ENCODE measurements at regions not wholly inside any gene's neighbourhood (a gene's known extent, or its start where the extent isn't known, plus 50 kb on each side); places are given as distances from the start of the nearest gene placed in this dataset.

GRCh38 chr4:33477715-33478114, 2757.5 kb downstream of the PCDH7 start:
- DNase-seq (ENCODE audit: low spot score) = no peak
- H2AFZ ChIP-seq (ENCODE audit: low read length) = no peak overlapping the region
- no peak overlapping the region for H3K27ac ChIP-seq (ENCODE audit: low read depth, low read length, poor library complexity, severe bottlenecking)
- no peaks in the 10 kb centered on the region for H3K9me2 ChIP-seq (ENCODE audit: insufficient read depth, low read length)
- intact Hi-C loops (cut with micrococcal nuclease; ENCODE audit: unreplicated experiment) = no loop called here
- no peak for TF ChIP-seq EZH2phosphoT487 (IDR thresholded peaks at IDR 0.05; ENCODE audit: borderline replicate concordance, low read depth, low read length)
- TF ChIP-seq CTCF (conservative IDR thresholded peaks at IDR 0.05; ENCODE audit: low read length) = no peak
- CTCF ChIA-PET (ENCODE audit: unreplicated experiment) = no interaction called here
- no peaks in the 10 kb centered on the region for H3K36me3 ChIP-seq (ENCODE audit: insufficient read depth, low read length)
- BruUV-seq (replicated peaks) = no TSS peak
- H4K20me1 ChIP-seq (ENCODE audit: insufficient read depth, low read length) = no peaks in the 10 kb centered on the region
- H3K9me3 ChIP-seq (ENCODE audit: low read length) = no peaks in the 10 kb centered on the region
- H3K79me2 ChIP-seq (ENCODE audit: insufficient read depth, low read depth, low read length) = no peaks in the 10 kb centered on the region
- POLR2A ChIA-PET = no interaction called here
- H3K4me2 ChIP-seq (ENCODE audit: low read length) = no peak overlapping the region
- H3K4me1 ChIP-seq (ENCODE audit: insufficient read depth, low read length, poor library complexity, severe bottlenecking) = no peaks in the 10 kb centered on the region
- no peak overlapping the region for H3K4me3 ChIP-seq (ENCODE audit: low read depth, low read length, poor library complexity, severe bottlenecking)

- intact Hi-C loops (cut with micrococcal nuclease; ENCODE audit: unreplicated experiment) = no loop called here
- Histone ChIP-seq H3K4me2 (ENCODE audit: low read length) (no peak overlapping the region), H2AFZ (ENCODE audit: low read length) (no peak overlapping the region), H3K27ac (ENCODE audit: low read depth, low read length, poor library complexity, severe bottlenecking) (no peak overlapping the region), H3K4me3 (ENCODE audit: low read depth, low read length, poor library complexity, severe bottlenecking) (no peak overlapping the region), H3K9me3 (ENCODE audit: low read length) (no peaks in the 10 kb centered on the region), H4K20me1 (ENCODE audit: insufficient read depth, low read length) (no peaks in the 10 kb centered on the region), H3K36me3 (ENCODE audit: insufficient read depth, low read length) (no peaks in the 10 kb centered on the region), H3K79me2 (ENCODE audit: insufficient read depth, low read depth, low read length) (no peaks in the 10 kb centered on the region), H3K9me2 (ENCODE audit: insufficient read depth, low read length) (no peaks in the 10 kb centered on the region), H3K4me1 (ENCODE audit: insufficient read depth, low read length, poor library complexity, severe bottlenecking) (no peaks in the 10 kb centered on the region)
- DNase-seq (ENCODE audit: low spot score) = no peak
- BruUV-seq (replicated peaks) = no TSS peak
- POLR2A ChIA-PET = no interaction called here
- TF ChIP-seq CTCF (conservative IDR thresholded peaks at IDR 0.05; ENCODE audit: low read length) (no peak), EZH2phosphoT487 (IDR thresholded peaks at IDR 0.05; ENCODE audit: borderline replicate concordance, low read depth, low read length) (no peak)
- CTCF ChIA-PET (ENCODE audit: unreplicated experiment) = no interaction called here
Measured at GRCh38 chr4:33482773-33483172, 2761.5 kb downstream of the ARAP2 start.

- no peak for TF ChIP-seq EZH2phosphoT487 (IDR thresholded peaks at IDR 0.05; ENCODE audit: borderline replicate concordance, low read depth, low read length)
- TF ChIP-seq CTCF (conservative IDR thresholded peaks at IDR 0.05; ENCODE audit: low read length) = no peak
- ChIA-PET POLR2A (no interaction called here), CTCF (ENCODE audit: unreplicated experiment) (no interaction called here)
- BruUV-seq (replicated peaks) = no TSS peak
- Histone ChIP-seq H2AFZ (ENCODE audit: low read length) (no peak overlapping the region), H4K20me1 (ENCODE audit: insufficient read depth, low read length) (no peaks in the 10 kb centered on the region), H3K4me3 (ENCODE audit: low read depth, low read length, poor library complexity, severe bottlenecking) (no peak overlapping the region), H3K9me2 (ENCODE audit: insufficient read depth, low read length) (no peaks in the 10 kb centered on the region), H3K79me2 (ENCODE audit: insufficient read depth, low read depth, low read length) (no peaks in the 10 kb centered on the region), H3K4me1 (ENCODE audit: insufficient read depth, low read length, poor library complexity, severe bottlenecking) (no peaks in the 10 kb centered on the region), H3K36me3 (ENCODE audit: insufficient read depth, low read length) (no peaks in the 10 kb centered on the region), H3K27ac (ENCODE audit: low read depth, low read length, poor library complexity, severe bottlenecking) (no peak overlapping the region), H3K4me2 (ENCODE audit: low read length) (no peak overlapping the region), H3K9me3 (ENCODE audit: low read length) (no peaks in the 10 kb centered on the region)
- intact Hi-C loops (cut with micrococcal nuclease; ENCODE audit: unreplicated experiment) = no loop called here
- no peak for DNase-seq (ENCODE audit: low spot score)
Measured at GRCh38 chr4:33485111-33485510, 2759.2 kb downstream of the ARAP2 start.
